HEK293 (cell line): ENCODE measurements at regions not wholly inside any gene's neighbourhood (a gene's known extent, or its start where the extent isn't known, plus 50 kb on each side); places are given as distances from the start of the nearest gene placed in this dataset.
A peak's percentile ranks its signal among the peaks of the same experiment; 100 is the strongest.

ENCODE experiments used
- CTCF ChIA-PET: fragments of 350-600 bp; formaldehyde crosslinking; extraction: SDS; loops from one replicate; lab custom pipeline; 2021; ENCODE audit warnings: antibody characterized with exemption; lab: Yijun Ruan, JAX
- POLR2A ChIA-PET: fragments of 300-600 bp; formaldehyde crosslinking; extraction: SDS; loops from one replicate; lab custom pipeline; 2020; ENCODE audit warnings: antibody characterized with exemption, inconsistent platforms; lab: Yijun Ruan, JAX
- H3K27ac ChIP-seq: fragments of 200-500 bp; sonication (Bioruptor generic); 2 replicates; pipeline ENCODE4 v1.5.1; 2014; ENCODE audit warnings: low read depth, low read length, control low read depth, inconsistent platforms; ENCODE audit errors: extremely low read depth
- H3K36me3 ChIP-seq, 2 experiments: fragments of 200-500 bp in 1 of 2; sonication (Bioruptor generic) in 1 of 2; 1 replicate in 1 of 2; 2 replicates in 1 of 2; pipeline ENCODE4 v1.5.1; 2014 to 2017; ENCODE audit warnings: inconsistent platforms in 2 of 2, low read length in 2 of 2; ENCODE audit not compliant: control insufficient read depth in 2 of 2, insufficient read depth in 1 of 2
- H3K4me1 ChIP-seq: fragments of 200-500 bp; sonication (Bioruptor generic); 2 replicates; pipeline ENCODE4 v1.5.1; 2014; ENCODE audit warnings: mild to moderate bottlenecking, low read length, inconsistent platforms; ENCODE audit not compliant: control insufficient read depth, insufficient read depth
- H3K4me3 ChIP-seq: 2 replicates; pipeline ENCODE4 v1.5.1; 2011; ENCODE audit warnings: low read depth, mild to moderate bottlenecking, control low read depth, low read length, moderate library complexity
- H3K9me3 ChIP-seq: fragments of 200-500 bp; sonication (Bioruptor generic); 2 replicates; pipeline ENCODE4 v1.5.1; 2014; ENCODE audit warnings: low read depth, low read length, inconsistent platforms; ENCODE audit not compliant: control insufficient read depth, insufficient read depth
- BCL11A ChIP-seq: fragments of 450-650 bp; formaldehyde crosslinking; IDR thresholded peaks from 2 replicates; pipeline ENCODE4 v1.5.1; 2016; ENCODE audit warnings: low read depth, missing biosample characterization, missing genetic modification characterization
- GLIS2 ChIP-seq: fragments of 450-650 bp; formaldehyde crosslinking; IDR thresholded peaks from 2 replicates; pipeline ENCODE4 v1.5.1; 2016; ENCODE audit warnings: missing biosample characterization, missing genetic modification characterization
- KLF8 ChIP-seq: fragments of 450-650 bp; formaldehyde crosslinking; IDR thresholded peaks from 2 replicates; pipeline ENCODE4 v1.5.1; 2016; ENCODE audit warnings: missing biosample characterization, missing genetic modification characterization
- MEIS1 ChIP-seq: sonication (generic); formaldehyde crosslinking; IDR thresholded peaks from 2 replicates; pipeline ENCODE4 v1.8.1; 2022; ENCODE audit warnings: missing genetic modification reagents, mild to moderate bottlenecking, borderline replicate concordance
- PATZ1 ChIP-seq: fragments of 450-650 bp; formaldehyde crosslinking; IDR thresholded peaks from 2 replicates; pipeline ENCODE4 v1.5.1; 2016; ENCODE audit warnings: missing biosample characterization, missing genetic modification characterization
- WT1 ChIP-seq: fragments of 450-650 bp; formaldehyde crosslinking; IDR thresholded peaks from 2 replicates; pipeline ENCODE4 v1.5.1; 2016; ENCODE audit warnings: missing biosample characterization, missing genetic modification characterization
- ZBTB20 ChIP-seq: fragments of 450-650 bp; formaldehyde crosslinking; IDR thresholded peaks from 2 replicates; pipeline ENCODE4 v1.5.1; 2016; ENCODE audit warnings: missing biosample characterization, missing genetic modification characterization
- ZNF112 ChIP-seq: fragments of 450-650 bp; formaldehyde crosslinking; IDR thresholded peaks from 2 replicates; pipeline ENCODE4 v1.5.0; 2017; ENCODE audit warnings: missing biosample characterization, missing genetic modification characterization
- ZNF132 ChIP-seq: fragments of 450-650 bp; formaldehyde crosslinking; IDR thresholded peaks from 2 replicates; pipeline ENCODE4 v1.5.1; 2017; ENCODE audit warnings: missing biosample characterization, missing genetic modification characterization, borderline replicate concordance
- ZNF211 ChIP-seq: fragments of 450-650 bp; formaldehyde crosslinking; IDR thresholded peaks from 2 replicates; pipeline ENCODE4 v1.5.1; 2016; ENCODE audit warnings: low read depth, missing biosample characterization, missing genetic modification characterization
- ZNF24 ChIP-seq: fragments of 450-650 bp; formaldehyde crosslinking; IDR thresholded peaks from 2 replicates; pipeline ENCODE4 v1.5.1; 2016; ENCODE audit warnings: missing biosample characterization, missing genetic modification characterization
- ZNF335 ChIP-seq: fragments of 450-650 bp; formaldehyde crosslinking; conservative IDR thresholded peaks from 2 replicates; pipeline ENCODE4 v1.5.1; 2016; ENCODE audit warnings: missing biosample characterization, missing genetic modification characterization
- ZNF48 ChIP-seq: fragments of 450-650 bp; formaldehyde crosslinking; IDR thresholded peaks from 2 replicates; pipeline ENCODE4 v1.5.1; 2016; ENCODE audit warnings: missing biosample characterization, missing genetic modification characterization
- ZNF518A ChIP-seq: fragments of 450-650 bp; formaldehyde crosslinking; conservative IDR thresholded peaks from 2 replicates; pipeline ENCODE4 v1.5.1; 2016; ENCODE audit warnings: low read depth, missing biosample characterization, missing genetic modification characterization
- ZNF621 ChIP-seq: fragments of 450-650 bp; formaldehyde crosslinking; IDR thresholded peaks from 2 replicates; pipeline ENCODE4 v1.5.1; 2017; ENCODE audit warnings: missing biosample characterization, missing genetic modification characterization
- ZNF626 ChIP-seq: fragments of 450-650 bp; sonication (Bioruptor Pico); formaldehyde crosslinking; IDR thresholded peaks from 2 replicates; pipeline ENCODE4 v1.5.1; 2018; ENCODE audit warnings: missing biosample characterization, missing genetic modification characterization, inconsistent platforms
- ZNF654 ChIP-seq: fragments of 450-650 bp; formaldehyde crosslinking; IDR thresholded peaks from 2 replicates; pipeline ENCODE4 v1.5.1; 2016; ENCODE audit warnings: low read depth, missing biosample characterization, missing genetic modification characterization
- ZNF701 ChIP-seq: fragments of 450-650 bp; formaldehyde crosslinking; IDR thresholded peaks from 2 replicates; pipeline ENCODE4 v1.5.1; 2016; ENCODE audit warnings: missing biosample characterization, missing genetic modification characterization
- ZNF776 ChIP-seq: fragments of 450-650 bp; formaldehyde crosslinking; IDR thresholded peaks from 2 replicates; pipeline ENCODE4 v1.5.0; 2017; ENCODE audit warnings: missing biosample characterization, missing genetic modification characterization, borderline replicate concordance
- ZSCAN18 ChIP-seq: fragments of 450-650 bp; formaldehyde crosslinking; IDR thresholded peaks from 2 replicates; pipeline ENCODE4 v1.5.1; 2016; ENCODE audit warnings: missing biosample characterization, missing genetic modification characterization
- ZSCAN23 ChIP-seq: fragments of 450-650 bp; formaldehyde crosslinking; IDR thresholded peaks from 2 replicates; pipeline ENCODE4 v1.5.1; 2016; ENCODE audit warnings: missing biosample characterization, missing genetic modification characterization
- TF ChIP-seq, protein P1 (sequence below): fragments of 450-650 bp; formaldehyde crosslinking; optimal IDR thresholded peaks from 2 replicates; pipeline ENCODE3; 2016; ENCODE audit warnings: missing biosample characterization, mild to moderate bottlenecking, missing genetic modification characterization
- TF ChIP-seq, protein P2 (sequence below): fragments of 450-650 bp; formaldehyde crosslinking; IDR thresholded peaks from 2 replicates; pipeline ENCODE4 v1.5.1; 2017; ENCODE audit warnings: missing biosample characterization, missing genetic modification characterization

DNA sequence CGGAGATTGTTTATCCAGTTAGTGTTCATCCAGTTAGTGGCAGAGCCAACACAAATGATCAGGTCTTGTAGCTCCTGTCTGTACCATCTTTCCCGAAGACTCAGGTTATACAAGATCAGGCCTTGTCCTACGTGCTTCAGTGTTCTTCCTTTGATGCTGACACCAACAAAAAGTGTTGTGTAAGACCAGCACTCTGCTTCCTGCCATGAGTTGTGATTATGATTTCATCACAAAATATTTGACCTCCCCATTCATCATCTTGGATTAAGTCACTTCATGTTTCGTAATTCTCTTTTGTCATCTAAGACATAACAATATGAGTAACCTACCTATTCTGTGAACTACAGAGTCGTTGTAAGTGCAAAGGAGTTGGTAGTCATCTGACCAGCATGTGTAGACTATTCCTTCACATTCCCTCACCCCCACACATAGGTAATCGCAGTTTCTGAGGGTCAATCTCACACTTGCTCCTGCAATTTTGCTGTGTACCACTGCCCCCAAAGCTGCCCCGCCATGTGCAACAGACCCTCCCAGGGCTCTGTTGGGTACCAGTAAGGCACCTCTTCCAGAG lies 135.6 kb upstream of the SLC22A23 start (continued):
- TF ChIP-seq ZNF654 (no peak), ZNF518A (tag by site-specific recombination) (peak; percentile 23; the same call in 1 of the 2 replicates), ZBTB20 (tag by site-specific recombination) (no peak)

DNA sequence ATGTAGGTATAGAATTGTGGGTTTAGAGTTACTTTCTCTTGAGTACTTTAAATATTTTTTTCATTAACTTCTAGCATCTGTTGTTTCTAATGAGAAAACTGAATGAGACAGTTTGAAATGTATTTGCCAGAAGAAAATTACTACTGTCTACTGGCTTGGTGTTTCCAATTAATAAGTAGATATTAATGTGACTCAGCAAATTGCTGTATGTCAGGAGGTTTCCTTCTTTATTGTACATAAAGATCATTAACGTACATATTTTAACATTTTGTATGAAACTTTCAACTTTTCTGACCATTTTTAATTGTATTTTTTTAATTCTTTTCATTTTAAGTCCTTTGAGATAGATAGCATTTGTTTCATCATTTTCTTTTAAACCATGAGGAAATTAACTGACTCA lies 135.1 kb upstream of the SLC22A23 start:
- no peaks in the 10 kb centered on the region for H3K36me3 ChIP-seq
- CTCF ChIA-PET, result interaction anchor here (0.8 kb wide), 1 partner anchor 11 kb away, joined by 4 read pairs; no protein-coding TSS in a partner anchor
- no peak overlapping the region for H3K4me3 ChIP-seq
- H3K4me1 ChIP-seq, result no peaks in the 10 kb centered on the region
- H3K27ac ChIP-seq, result no peak overlapping the region
- TF ChIP-seq PATZ1 (tag by site-specific recombination), result no peak
- no peak for TF ChIP-seq ZNF621 (tag by site-specific recombination)
- no peak for TF ChIP-seq ZNF701
- no peak for TF ChIP-seq ZNF48 (tag by site-specific recombination)
- no peak for TF ChIP-seq MEIS1
- TF ChIP-seq ZSCAN23, result no peak
- TF ChIP-seq ZNF626, result no peak
- no peak for TF ChIP-seq GLIS2 (tag by site-specific recombination)
- TF ChIP-seq, protein P1, sequence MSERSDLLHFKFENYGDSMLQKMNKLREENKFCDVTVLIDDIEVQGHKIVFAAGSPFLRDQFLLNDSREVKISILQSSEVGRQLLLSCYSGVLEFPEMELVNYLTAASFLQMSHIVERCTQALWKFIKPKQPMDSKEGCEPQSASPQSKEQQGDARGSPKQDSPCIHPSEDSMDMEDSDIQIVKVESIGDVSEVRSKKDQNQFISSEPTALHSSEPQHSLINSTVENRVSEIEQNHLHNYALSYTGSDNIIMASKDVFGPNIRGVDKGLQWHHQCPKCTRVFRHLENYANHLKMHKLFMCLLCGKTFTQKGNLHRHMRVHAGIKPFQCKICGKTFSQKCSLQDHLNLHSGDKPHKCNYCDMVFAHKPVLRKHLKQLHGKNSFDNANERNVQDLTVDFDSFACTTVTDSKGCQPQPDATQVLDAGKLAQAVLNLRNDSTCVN, result no peak
- no peak for TF ChIP-seq KLF8
- no peak for TF ChIP-seq ZNF776 (tag by site-specific recombination)
- TF ChIP-seq WT1, result no peak
- TF ChIP-seq ZNF211 (tag by site-specific recombination), result no peak
- no peak for TF ChIP-seq ZNF24 (tag by site-specific recombination)
- no peak for TF ChIP-seq ZNF112 (tag by site-specific recombination)
- TF ChIP-seq ZNF335 (tag by site-specific recombination), result no peak
- no peak for TF ChIP-seq ZSCAN18 (tag by site-specific recombination)
- no peak for TF ChIP-seq ZNF132 (tag by site-specific recombination)
- TF ChIP-seq, protein P2, sequence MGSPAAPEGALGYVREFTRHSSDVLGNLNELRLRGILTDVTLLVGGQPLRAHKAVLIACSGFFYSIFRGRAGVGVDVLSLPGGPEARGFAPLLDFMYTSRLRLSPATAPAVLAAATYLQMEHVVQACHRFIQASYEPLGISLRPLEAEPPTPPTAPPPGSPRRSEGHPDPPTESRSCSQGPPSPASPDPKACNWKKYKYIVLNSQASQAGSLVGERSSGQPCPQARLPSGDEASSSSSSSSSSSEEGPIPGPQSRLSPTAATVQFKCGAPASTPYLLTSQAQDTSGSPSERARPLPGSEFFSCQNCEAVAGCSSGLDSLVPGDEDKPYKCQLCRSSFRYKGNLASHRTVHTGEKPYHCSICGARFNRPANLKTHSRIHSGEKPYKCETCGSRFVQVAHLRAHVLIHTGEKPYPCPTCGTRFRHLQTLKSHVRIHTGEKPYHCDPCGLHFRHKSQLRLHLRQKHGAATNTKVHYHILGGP (tag by site-specific recombination), result no peak
- no peak for TF ChIP-seq BCL11A (tag by site-specific recombination)
- POLR2A ChIA-PET, result interaction anchor here (0.6 kb wide), 1 partner anchor 19 kb away, joined by 3 read pairs; no protein-coding TSS in a partner anchor
- H3K9me3 ChIP-seq, result no peaks in the 10 kb centered on the region
